Lower leg skin (tissue), 3 donors: ENCODE measurements at regions not wholly inside any gene's neighbourhood (a gene's known extent, or its start where the extent isn't known, plus 50 kb on each side); places are given as distances from the start of the nearest gene placed in this dataset.

Experiments used
- CTCF ChIP-seq, 3 donors: fragments of 450-650 bp; IDR thresholded peaks; one replicate each; pipeline ENCODE4 v1.5.1; 2016; ENCODE audit warnings: antibody characterized with exemption in 3 of 3, mild to moderate bottlenecking in 3 of 3, moderate library complexity in 2 of 3
- POLR2A ChIP-seq, 2 donors: fragments of 450-650 bp; IDR thresholded peaks; one replicate each; pipeline ENCODE4 v1.6.1; 2016 to 2017; ENCODE audit warnings: antibody characterized with exemption in 2 of 2, mild to moderate bottlenecking in 1 of 2, moderate library complexity in 1 of 2

GRCh38 chr20:40916276-40916675, 112.3 kb upstream of the TOP1 start:
- TF ChIP-seq CTCF (IDR thresholded peaks at IDR 0.05) (no peak), POLR2A (IDR thresholded peaks at IDR 0.05) (no peak)
